WI38 (cell line): ENCODE measurements at regions not wholly inside any gene's neighbourhood (a gene's known extent, or its start where the extent isn't known, plus 50 kb on each side); places are given as distances from the start of the nearest gene placed in this dataset.
"Not testable (repeated sequence)": the region's sequence is repeated elsewhere in the genome, so short reads cannot be mapped to it uniquely, and the experiment has no call there.

Source experiments
- H3K4me3 ChIP-seq: 2 replicates; pipeline ENCODE4 v1.5.1; 2011; ENCODE audit warnings: low read depth, mild to moderate bottlenecking, control low read depth, low read length
- CTCF ChIP-seq: IDR thresholded peaks from 2 replicates; pipeline ENCODE4 v1.5.1; 2012; ENCODE audit warnings: low read depth, mild to moderate bottlenecking, control low read depth, low read length

DNA sequence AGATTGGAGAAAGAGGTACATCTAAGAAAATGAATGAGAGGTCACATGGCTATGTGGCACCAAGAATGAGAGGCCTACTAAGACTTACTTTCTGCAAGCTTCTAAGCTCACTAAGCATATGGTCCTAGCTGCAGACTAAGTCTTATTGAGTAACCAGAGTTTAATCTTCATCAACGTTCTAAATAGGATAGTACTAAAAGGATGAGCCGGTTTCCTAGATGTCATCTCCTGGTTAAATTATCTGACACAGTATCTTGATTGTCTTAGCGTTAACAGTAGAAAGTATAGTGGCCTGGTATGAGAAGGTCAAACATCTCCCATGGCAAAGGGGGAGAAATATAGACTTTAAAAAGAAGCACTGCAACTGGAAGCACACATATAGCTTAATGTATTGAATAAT lies 448.1 kb downstream of the PDGFC start:
- no peak for TF ChIP-seq CTCF
- H3K4me3 ChIP-seq = no peak overlapping the region

GRCh38 chr4:156521631-156522030 lies 450.0 kb downstream of the PDGFC start:
- TF ChIP-seq CTCF = no peak
- no peak overlapping the region for H3K4me3 ChIP-seq

- TF ChIP-seq CTCF = no peak
These were observed 453.6 kb downstream of the PDGFC start for GRCh38 chr4:156517956-156518355.

DNA sequence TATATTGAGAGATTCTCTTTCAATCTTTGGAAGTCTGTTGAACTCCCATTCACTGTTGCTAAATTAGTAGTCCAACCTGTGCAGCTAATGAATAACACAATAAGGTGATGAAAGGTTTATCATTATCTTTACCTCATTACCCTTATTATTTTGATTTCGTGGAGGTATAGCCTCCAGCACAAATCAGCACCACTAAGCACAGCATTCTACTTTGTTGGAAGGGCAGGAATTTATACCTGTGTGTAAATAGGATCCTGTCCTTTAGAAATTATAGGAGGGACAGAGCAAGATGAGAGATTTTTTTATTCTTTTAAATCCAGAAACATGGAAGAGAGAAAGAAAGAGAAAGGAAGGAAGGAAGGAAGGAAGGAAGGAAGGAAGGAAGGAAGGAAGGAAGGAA lies 454.1 kb downstream of the PDGFC start:
- no peak overlapping the region for H3K4me3 ChIP-seq
- TF ChIP-seq CTCF = no peak

More at GRCh38 chr4:156517956-156518355, 453.6 kb downstream of the PDGFC start:
- no peak overlapping the region for H3K4me3 ChIP-seq

DNA sequence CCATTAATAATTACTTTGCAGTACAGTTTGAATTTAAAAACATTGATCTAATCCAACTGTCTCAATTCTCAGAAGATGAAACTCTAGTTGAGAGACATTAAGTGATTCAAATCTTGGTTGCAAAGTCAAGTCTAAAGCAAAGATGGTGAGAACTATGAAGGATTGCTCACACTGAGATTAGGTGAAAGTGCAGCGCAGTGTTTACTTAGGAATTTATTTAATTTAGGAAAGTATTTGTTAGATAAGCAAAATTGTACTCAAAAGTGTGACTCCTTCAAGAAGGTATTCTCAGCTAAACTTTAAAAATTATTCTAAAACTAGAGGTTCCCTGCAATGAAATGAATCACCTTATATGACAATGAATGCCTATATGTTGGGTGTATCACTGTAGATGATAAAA lies 454.9 kb downstream of the PDGFC start:
- no peak for TF ChIP-seq CTCF
- H3K4me3 ChIP-seq = no peak overlapping the region

- H3K4me3 ChIP-seq = no peak overlapping the region
- TF ChIP-seq CTCF = no peak
These were observed 456.3 kb downstream of the PDGFC start for GRCh38 chr4:156515295-156515694.

- H3K4me3 ChIP-seq = no peak overlapping the region
- no peak for TF ChIP-seq CTCF
These were observed 459.0 kb downstream of the PDGFC start for GRCh38 chr4:156512622-156513021.

GRCh38 chr4:156509921-156510320 lies 461.7 kb downstream of the PDGFC start:
- H3K4me3 ChIP-seq = not testable (repeated sequence)
